PC-3 (cell line): ENCODE measurements at regions not wholly inside any gene's neighbourhood (a gene's known extent, or its start where the extent isn't known, plus 50 kb on each side); places are given as distances from the start of the nearest gene placed in this dataset.
A peak's percentile ranks its signal among the peaks of the same experiment; 100 is the strongest.

ENCODE experiments used
- ATAC-seq: fragments of 200-7000 bp; cut with Tn5 transposase; 2 replicates; pipeline ENCODE4 v1.9.1; 2020; ENCODE audit warnings: mild to moderate bottlenecking, moderate library complexity
- BruUV-seq: library from RNA; stranded (reverse); fragments of 400-500 nt; replicated peaks from 2 replicates; lab custom pipeline; 2021; lab: Mats Ljungman, UMichigan
- CTCF ChIA-PET: fragments of 300-600 bp; sonication (Branson Sonifier 250); formaldehyde crosslinking; loops from one replicate; lab custom pipeline; 2022; ENCODE audit warnings: antibody characterized with exemption; lab: Charles Lee
- POLR2A ChIA-PET: fragments of 300-600 bp; sonication (Branson Sonifier 250); formaldehyde crosslinking; loops from one replicate; lab custom pipeline; 2022; ENCODE audit warnings: antibody characterized with exemption; ENCODE audit not compliant: unreplicated experiment; lab: Charles Lee
- DNase-seq: peaks from one replicate; pipeline ENCODE4 v3.0.0-alpha.2; 2015
- H2AFZ ChIP-seq: fragments of 300-600 bp; sonication (generic); 2 replicates; pipeline ENCODE4 v1.6.0; 2016; ENCODE audit warnings: antibody characterized with exemption, low read length
- H3F3A ChIP-seq: fragments of 300-600 bp; sonication (generic); one replicate; pipeline ENCODE4 v1.6.0; 2017; ENCODE audit warnings: antibody characterized with exemption, low read length, control low read depth, mild to moderate bottlenecking; ENCODE audit not compliant: unreplicated experiment
- H3K27ac ChIP-seq: fragments of 300-600 bp; sonication (generic); 2 replicates; pipeline ENCODE4 v1.5.1; 2016; ENCODE audit warnings: mild to moderate bottlenecking, low read length
- H3K27me3 ChIP-seq: fragments of 300-600 bp; sonication (generic); 2 replicates; pipeline ENCODE4 v1.6.1; 2016; ENCODE audit warnings: low read length, mixed read lengths
- H3K36me3 ChIP-seq: fragments of 300-600 bp; sonication (generic); 2 replicates; pipeline ENCODE4 v1.6.1; 2016; ENCODE audit warnings: low read depth, mixed run types, low read length, mixed read lengths
- H3K4me1 ChIP-seq: fragments of 300-600 bp; sonication (generic); 2 replicates; pipeline ENCODE4 v1.5.1; 2016; ENCODE audit warnings: low read length; ENCODE audit not compliant: insufficient read depth
- H3K4me2 ChIP-seq: fragments of 300-600 bp; sonication (generic); 2 replicates; pipeline ENCODE4 v1.6.0; 2016; ENCODE audit warnings: low read length
- H3K4me3 ChIP-seq: fragments of 300-600 bp; sonication (generic); 2 replicates; pipeline ENCODE4 v1.5.1; 2016; ENCODE audit warnings: mild to moderate bottlenecking, low read length, mixed read lengths
- H3K79me2 ChIP-seq: fragments of 300-600 bp; sonication (generic); 2 replicates; pipeline ENCODE4 v1.6.1; 2017; ENCODE audit warnings: low read length, mixed read lengths
- H3K9ac ChIP-seq: fragments of 300-600 bp; sonication (generic); 2 replicates; pipeline ENCODE4 v1.6.0; 2016; ENCODE audit warnings: mild to moderate bottlenecking, low read length
- H3K9me2 ChIP-seq: fragments of 300-600 bp; sonication (generic); replicated peaks from 2 replicates; pipeline ENCODE4 v1.6.1; 2016; ENCODE audit warnings: mixed run types, low read length, mixed read lengths
- H3K9me3 ChIP-seq: fragments of 300-600 bp; sonication (generic); 2 replicates; pipeline ENCODE4 v1.6.1; 2016; ENCODE audit warnings: low read length, mixed read lengths
- H4K20me1 ChIP-seq: fragments of 300-600 bp; sonication (generic); 2 replicates; pipeline ENCODE4 v1.6.1; 2016; ENCODE audit warnings: low read length, mixed read lengths
- CTCF ChIP-seq: fragments of 300-600 bp; sonication (generic); conservative IDR thresholded peaks from 2 replicates; pipeline ENCODE4 v1.5.1; 2017; ENCODE audit warnings: antibody characterized with exemption, low read depth, mild to moderate bottlenecking, low read length
- EZH2 ChIP-seq: fragments of 300-600 bp; sonication (generic); IDR thresholded peaks from one replicate; pipeline ENCODE4 v1.6.1; 2017; ENCODE audit warnings: antibody characterized with exemption, mild to moderate bottlenecking, low read length; ENCODE audit not compliant: unreplicated experiment
- EZH2phosphoT487 ChIP-seq: fragments of 300-600 bp; sonication (generic); IDR thresholded peaks from 2 replicates; pipeline ENCODE4 v1.6.1; 2018; ENCODE audit warnings: mild to moderate bottlenecking, antibody characterized with exemption, low read length, borderline replicate concordance
- intact Hi-C: fragments of 100-400 bp; cut with micrococcal nuclease; formaldehyde crosslinking; loops from 2 replicates; pipeline ENCODE4 v1.9.0; 2023

GRCh38 chr5:117084067-117084466 lies 509.4 kb upstream of the SEMA6A start:
- no peak for TF ChIP-seq EZH2phosphoT487
- no peak for TF ChIP-seq CTCF
- TF ChIP-seq EZH2: no peak
- no peak overlapping the region for H3K27ac ChIP-seq
- no peak overlapping the region for H3K4me2 ChIP-seq
- H3K79me2 ChIP-seq: no peaks in the 10 kb centered on the region
- intact Hi-C loops: no loop called here
- H4K20me1 ChIP-seq: no peaks in the 10 kb centered on the region
- ATAC-seq (no peak), DNase-seq (no peak)
- H3K9ac ChIP-seq: no peak overlapping the region
- H3K4me3 ChIP-seq: no peak overlapping the region
- no peaks in the 10 kb centered on the region for H3K9me2 ChIP-seq
- no peaks in the 10 kb centered on the region for H3K36me3 ChIP-seq
- POLR2A ChIA-PET: no interaction called here
- CTCF ChIA-PET: no interaction called here
- H3K9me3 ChIP-seq: no peaks in the 10 kb centered on the region
- no peaks in the 10 kb centered on the region for H3K27me3 ChIP-seq
- no TSS peak for BruUV-seq
- H3K4me1 ChIP-seq: no peaks in the 10 kb centered on the region
- H2AFZ ChIP-seq: no peak overlapping the region
- no peaks in the 10 kb centered on the region for H3F3A ChIP-seq

- BruUV-seq: no TSS peak
- ATAC-seq: no peak
- POLR2A ChIA-PET: no interaction called here
- Histone ChIP-seq H3K4me3 (no peak overlapping the region), H3K9me2 (no peaks in the 10 kb centered on the region), H3K79me2 (no peaks in the 10 kb centered on the region), H3K9ac (no peak overlapping the region), H3K27ac (no peak overlapping the region), H3K27me3 (no peaks in the 10 kb centered on the region), H3F3A (no peaks in the 10 kb centered on the region), H3K4me1 (no peaks in the 10 kb centered on the region), H3K9me3 (no peaks in the 10 kb centered on the region), H2AFZ (no peak overlapping the region), H3K4me2 (no peak overlapping the region), H4K20me1 (no peaks in the 10 kb centered on the region), H3K36me3 (no peaks in the 10 kb centered on the region)
- CTCF ChIA-PET: no interaction called here
- no peak for DNase-seq
- TF ChIP-seq EZH2phosphoT487: no peak
- TF ChIP-seq EZH2: no peak
- no peak for TF ChIP-seq CTCF
- intact Hi-C loops: no loop called here
Measured at GRCh38 chr5:117082977-117083376, 508.4 kb upstream of the SEMA6A start.

GRCh38 chr5:117077142-117077541 lies 502.5 kb upstream of the SEMA6A start:
- Histone ChIP-seq H4K20me1 (no peaks in the 10 kb centered on the region), H3K9ac (no peak overlapping the region), H3F3A (no peaks in the 10 kb centered on the region), H3K4me1 (no peaks in the 10 kb centered on the region), H3K36me3 (no peaks in the 10 kb centered on the region), H3K79me2 (no peaks in the 10 kb centered on the region), H2AFZ (no peak overlapping the region), H3K9me2 (no peaks in the 10 kb centered on the region), H3K9me3 (no peaks in the 10 kb centered on the region), H3K4me2 (no peak overlapping the region), H3K4me3 (no peak overlapping the region), H3K27ac (no peak overlapping the region), H3K27me3 (no peaks in the 10 kb centered on the region)
- CTCF ChIA-PET: no interaction called here
- DNase-seq (peak; percentile 1), ATAC-seq (no peak)
- POLR2A ChIA-PET: no interaction called here
- no TSS peak for BruUV-seq
- intact Hi-C loops: no loop called here
- TF ChIP-seq CTCF (peak; percentile 30; the same call in 1 of the 2 replicates), EZH2 (no peak), EZH2phosphoT487 (no peak)
